COR-L47 (cell line): ENCODE measurements at regions not wholly inside any gene's neighbourhood (a gene's known extent, or its start where the extent isn't known, plus 50 kb on each side); places are given as distances from the start of the nearest gene placed in this dataset.
A peak's percentile ranks its signal among the peaks of the same experiment; 100 is the strongest.
"Not testable (repeated sequence)": the region's sequence is repeated elsewhere in the genome, so short reads cannot be mapped to it uniquely, and the experiment has no call there.

Experiments used
- DNase-seq: peaks from one replicate; lab custom pipeline; 2025; lab: John Stamatoyannopoulos, UW

DNA sequence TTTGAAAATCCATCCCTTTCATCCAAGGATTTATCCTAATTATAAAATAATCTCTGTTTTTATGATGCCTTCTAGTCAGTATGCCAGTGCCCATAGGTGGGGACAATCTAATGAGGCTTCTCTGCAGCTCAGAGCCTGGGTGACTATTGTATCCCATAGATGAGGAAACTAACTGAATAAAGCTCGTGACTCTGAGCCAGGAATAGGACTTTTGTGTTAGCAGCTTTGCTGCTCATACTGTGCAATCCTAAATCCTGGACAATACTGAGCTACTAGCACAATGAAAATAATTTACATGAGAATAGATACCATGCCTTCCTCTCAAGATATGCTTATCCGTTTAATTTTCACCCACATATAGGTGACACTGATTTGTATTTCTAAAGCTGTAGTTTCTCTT is 443.0 kb downstream of the PLK2 start:
- DNase-seq, result no peak

DNA sequence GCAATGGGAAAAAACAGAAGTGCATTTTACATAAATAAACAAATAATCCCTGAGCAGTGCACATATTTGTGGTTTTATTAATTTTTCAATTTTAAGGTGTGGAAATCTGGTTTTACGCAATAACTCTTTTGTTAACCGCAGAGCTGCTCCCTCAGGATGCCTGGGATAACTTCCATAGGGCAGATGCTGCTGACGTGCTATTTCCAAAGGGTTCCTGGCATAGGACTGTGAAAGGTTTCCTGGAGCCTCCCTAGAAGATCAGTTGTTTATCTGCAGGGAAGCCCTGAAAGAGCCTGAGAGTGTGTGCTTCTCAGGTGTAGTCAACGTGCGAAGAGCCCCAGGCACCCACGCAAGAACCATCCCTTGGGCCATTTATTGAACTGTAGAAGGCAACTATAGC is 443.5 kb downstream of the PLK2 start:
- no peak for DNase-seq

DNA sequence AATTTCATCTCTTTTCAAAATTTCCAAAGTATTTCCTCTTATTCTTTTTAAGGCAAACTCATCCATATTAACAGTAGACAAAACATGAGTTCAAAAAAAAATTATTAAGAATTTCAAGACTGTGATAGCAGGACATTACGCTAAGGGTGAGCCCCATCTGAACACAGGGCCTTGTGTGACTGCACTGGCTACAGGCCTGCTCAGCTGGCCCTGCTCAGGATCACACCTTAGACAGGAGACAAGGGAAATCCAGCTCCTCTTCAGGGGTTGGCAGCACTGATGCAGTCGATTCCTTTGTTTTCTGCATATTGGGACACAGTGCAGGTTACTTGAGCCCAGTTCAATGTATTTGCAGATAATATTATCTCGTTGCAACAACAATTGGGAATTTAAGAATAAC is 444.7 kb downstream of the PLK2 start:
- no peak for DNase-seq

- DNase-seq, result no peak
Observed at GRCh38 chr5:58013542-58014258, 446.2 kb downstream of the PLK2 start.

DNA sequence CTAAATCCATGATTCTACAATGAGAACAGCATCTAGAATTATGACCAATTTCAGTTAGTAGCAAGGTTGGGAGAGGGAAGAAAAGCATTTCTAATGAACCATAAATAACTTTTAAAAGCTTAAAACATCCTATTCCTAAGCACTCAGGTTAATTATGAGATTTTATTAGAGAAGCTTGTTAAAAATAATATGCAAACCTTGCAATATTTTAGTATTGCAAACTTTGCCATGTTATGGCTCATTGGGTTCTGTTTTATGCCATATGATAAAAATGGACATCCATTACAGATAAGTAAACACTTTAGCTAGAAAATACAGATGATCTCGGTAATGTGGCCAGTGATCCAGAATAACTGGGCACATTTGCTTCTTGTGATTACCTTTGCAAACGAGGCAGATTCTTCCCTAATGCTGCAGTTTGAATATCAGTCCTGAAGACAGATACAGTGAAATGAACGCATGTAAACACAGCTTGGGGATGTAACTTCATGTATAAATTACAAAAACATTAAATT is 447.0 kb downstream of the PLK2 start:
- DNase-seq, result no peak

DNA sequence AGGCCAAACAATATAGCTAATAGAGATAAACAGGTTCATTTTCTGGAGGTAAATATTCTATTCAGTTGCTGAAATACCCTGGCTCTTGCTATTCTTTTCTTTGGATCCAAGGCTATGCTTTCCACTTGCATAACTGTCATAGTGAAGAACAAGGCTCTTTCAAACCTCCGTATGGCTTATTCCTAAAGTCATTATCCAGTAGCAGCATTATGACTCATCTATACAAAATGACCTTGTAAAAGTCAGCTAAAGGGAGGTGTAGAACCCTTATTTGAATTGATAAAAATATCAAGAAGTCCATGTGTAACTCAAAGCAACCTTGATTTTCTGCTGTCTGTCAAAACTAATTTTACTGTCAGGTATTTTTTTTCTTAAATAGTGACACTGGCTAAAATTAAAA is 447.8 kb downstream of the PLK2 start:
- no peak for DNase-seq

- no peak for DNase-seq
Observed at GRCh38 chr5:58011301-58011700, 448.6 kb downstream of the PLK2 start.

GRCh38 chr5:58009754-58010153 is 450.1 kb downstream of the PLK2 start:
- DNase-seq, result no peak

DNA sequence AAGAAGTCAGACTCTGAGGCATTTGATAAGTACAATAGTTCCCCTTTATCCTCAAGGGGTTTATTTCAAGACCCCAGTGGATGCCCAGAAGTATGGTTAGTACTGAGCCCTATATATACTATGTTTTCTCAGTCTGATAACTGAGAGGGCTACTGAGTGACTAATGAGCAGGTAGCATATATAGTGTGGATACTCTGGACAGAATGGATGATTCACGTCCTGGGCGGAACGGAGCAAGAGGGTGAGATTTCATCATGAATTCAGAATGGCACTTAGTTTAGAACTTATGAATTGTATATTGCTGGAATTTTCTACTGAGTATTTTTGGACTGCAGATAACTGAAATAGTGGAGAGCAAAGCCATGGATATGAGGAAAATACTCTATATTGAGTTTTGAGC is 457.6 kb downstream of the PLK2 start:
- no peak for DNase-seq

DNA sequence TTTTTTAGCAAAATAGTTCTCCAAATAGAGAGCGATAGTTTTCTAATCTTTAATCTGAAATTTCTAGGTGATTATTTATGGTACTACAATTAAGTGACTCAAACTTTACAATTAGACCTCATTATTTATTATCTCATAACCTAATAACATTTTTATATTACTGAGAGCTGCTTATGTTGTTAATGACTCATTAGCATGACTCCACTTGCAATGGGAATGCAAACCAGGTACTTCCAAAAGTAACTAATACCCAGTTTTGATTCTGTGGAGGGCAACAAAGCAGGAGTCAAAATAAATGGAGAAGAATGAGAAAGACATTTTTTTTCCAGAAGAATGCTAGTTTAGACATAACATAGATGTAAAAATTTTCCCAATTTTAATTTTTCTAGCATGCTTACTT is 466.0 kb downstream of the PLK2 start:
- no peak for DNase-seq

DNA sequence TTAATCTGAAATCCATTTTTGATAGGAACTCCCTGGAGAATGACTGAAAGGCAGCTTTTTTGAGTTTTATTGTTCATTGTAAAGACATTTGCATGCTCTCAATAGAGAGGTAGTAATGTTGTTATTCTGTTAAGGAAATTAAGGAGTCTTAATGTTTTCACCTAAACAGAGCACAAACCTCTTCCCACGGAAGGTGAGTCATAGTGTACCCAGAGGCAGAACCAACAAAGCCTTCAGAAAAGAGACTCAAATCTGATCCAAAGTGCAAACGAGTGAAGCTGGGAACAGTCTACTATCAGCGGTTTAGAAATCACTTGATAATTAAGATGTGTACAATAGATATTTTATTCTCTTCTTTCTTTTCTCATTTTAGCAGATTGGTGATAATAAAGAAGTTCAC is 470.5 kb downstream of the PLK2 start:
- no peak for DNase-seq

- DNase-seq, result no peak
Observed at GRCh38 chr5:57988813-57989212, 471.1 kb downstream of the PLK2 start.

- DNase-seq, result no peak
Observed at GRCh38 chr5:57987552-57987951, 472.3 kb downstream of the PLK2 start.

- DNase-seq, result no peak
Observed at GRCh38 chr5:57986761-57987341, 473.0 kb downstream of the PLK2 start.

DNA sequence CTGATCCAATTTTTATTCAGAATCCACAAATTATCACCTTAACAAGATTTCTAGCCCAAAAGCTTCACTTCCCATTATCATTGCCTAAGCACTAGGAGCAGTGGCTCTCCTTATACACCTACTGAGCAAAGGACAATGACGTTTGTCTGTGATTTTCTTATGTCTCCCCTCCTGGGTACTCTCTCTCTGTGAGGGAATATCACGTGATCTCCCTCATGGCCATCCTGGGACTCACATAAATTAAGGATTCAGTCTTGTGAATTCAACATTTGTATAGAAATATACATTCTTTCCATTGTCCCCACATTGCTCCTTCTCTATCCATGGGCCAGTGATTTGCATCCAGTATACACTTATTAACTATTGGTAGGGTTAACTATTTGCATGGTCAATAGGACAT is 476.5 kb downstream of the PLK2 start:
- DNase-seq, result no peak

DNA sequence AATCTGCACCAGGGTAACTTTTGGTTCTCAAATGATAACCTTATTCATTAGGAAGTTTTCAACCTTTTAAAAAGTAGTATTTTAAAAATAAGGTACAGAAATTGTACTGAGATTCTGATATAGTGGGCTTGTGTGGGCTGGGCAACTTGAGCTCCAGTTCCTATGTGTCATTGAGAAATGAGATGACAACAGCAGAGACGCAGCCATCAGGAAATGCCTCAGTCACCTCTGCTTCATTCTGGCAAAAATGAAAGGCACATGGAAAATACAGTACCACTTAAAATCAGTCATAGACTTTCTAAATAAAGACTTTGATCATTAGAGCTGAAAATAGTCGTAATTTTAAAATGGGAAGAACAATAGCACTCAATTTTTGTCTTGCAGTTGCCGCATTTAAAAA is 480.2 kb downstream of the PLK2 start:
- no peak for DNase-seq

DNA sequence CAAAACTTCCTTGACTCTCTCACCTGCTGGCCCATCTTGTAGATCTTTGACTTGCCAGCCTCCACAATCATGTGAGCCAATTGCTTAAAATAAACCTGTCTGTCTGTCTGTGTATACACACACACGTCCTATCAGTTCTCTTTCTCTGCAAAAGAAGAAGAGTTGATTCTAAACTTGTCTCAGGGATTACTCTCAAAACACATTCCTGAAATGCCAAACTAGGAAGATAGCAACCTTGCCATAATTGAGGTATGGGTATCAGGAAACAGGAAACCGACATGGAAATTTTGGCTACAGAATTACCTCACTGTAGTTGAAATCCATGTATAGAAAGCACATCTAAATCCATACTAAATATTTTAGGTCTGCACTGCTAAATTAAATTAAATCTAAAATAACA is 483.4 kb downstream of the PLK2 start:
- no peak for DNase-seq

DNA sequence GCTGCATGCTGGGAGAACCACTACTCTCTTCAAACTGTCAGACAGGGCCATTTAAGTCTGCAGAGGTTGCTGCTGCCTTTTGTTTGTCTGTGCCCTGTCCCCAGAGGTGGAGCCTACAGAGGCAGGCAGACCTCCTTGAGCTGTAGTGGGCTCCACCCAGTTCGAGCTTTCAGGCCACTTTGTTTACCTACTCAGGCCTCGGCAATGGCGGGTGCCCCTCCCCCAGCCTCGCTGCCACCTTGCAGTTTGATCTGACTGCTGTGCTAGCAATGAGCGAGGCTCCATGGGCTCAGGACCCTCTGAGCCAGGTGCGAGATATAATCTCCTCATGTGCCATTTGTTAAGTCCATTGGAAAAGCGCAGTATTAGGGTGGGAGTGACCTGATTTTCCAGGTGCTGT is 487.8 kb downstream of the PLK2 start:
- DNase-seq, result not testable (repeated sequence)

GRCh38 chr5:57960569-57960968 is 478.0 kb upstream of the ACTBL2 start:
- DNase-seq, result no peak

GRCh38 chr5:57956636-57957035 is 474.0 kb upstream of the ACTBL2 start:
- DNase-seq, result no peak

DNA sequence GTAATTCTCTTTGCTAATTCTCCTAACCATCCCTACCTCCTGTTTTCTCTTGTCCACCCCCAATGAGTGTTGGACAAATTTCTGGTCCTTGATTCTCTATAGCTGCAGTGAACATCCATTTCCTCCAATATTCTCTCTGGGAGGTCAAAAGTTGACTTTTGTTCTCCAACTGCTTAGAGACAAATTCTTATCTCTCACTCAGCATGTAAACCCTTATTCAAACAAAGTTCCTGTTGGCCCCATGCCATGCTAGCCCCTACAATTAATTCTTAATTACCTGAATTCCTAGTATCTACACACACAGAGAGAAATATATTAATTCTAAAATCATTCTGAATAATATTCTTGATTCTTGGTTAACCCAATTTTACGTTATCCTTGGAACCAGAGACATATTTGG is 472.9 kb upstream of the ACTBL2 start:
- peak; percentile 0 for DNase-seq

DNA sequence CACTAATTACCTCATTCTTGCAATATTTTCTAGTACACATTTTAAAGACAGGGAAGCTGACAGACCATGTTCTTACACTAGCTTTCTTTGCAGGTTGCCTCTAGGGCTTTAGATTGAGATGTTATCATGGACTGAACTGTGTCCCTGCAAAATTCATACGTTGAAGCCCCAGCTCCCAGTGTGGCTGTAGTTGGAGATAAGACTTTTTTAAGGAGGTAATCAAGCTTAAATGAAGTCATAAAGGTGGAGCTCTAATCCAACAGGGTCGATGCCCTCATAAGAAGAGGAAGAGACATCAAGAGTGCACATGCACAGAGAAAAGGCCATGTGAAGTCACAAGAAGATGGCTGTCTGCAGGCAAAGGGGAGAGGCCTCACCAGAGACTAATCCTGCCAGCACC is 471.2 kb upstream of the ACTBL2 start:
- DNase-seq, result no peak

DNA sequence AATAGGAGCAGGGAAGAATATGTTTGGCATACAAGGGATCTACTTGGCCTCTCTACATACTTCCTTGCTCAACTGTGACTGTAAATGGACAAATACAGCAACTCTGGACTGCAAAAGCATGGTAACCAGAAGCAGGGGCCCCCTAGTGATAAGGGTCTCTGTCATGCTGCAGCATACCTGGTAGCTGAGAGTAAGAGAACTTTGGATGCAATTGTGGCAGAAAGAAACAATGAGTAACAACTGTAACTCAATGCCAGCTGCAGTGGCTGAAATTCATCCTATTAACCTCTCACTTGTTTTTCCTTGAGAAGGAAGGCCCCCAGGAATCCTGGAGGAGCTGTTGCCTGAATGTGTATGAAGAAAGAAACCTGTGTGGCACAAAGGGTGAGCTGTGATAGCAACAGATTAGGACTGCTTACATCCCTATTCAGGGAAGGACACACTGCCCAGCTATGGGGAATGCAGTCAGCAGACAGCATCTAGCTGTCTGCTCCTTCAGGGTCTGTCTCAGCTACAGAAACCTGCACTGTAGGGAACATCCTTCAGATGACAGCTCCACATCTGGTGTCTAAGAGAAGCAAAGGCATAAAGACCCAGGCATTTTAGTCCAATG is 468.1 kb upstream of the ACTBL2 start:
- no peak for DNase-seq

- no peak for DNase-seq
Observed at GRCh38 chr5:57948091-57948490, 465.5 kb upstream of the ACTBL2 start.
